Osteoblast (primary cell): ENCODE measurements at regions not wholly inside any gene's neighbourhood (a gene's known extent, or its start where the extent isn't known, plus 50 kb on each side); places are given as distances from the start of the nearest gene placed in this dataset.

Source experiments
- DNase-seq: peaks from one replicate; pipeline ENCODE4 v3.0.0; 2011; ENCODE audit warnings: low spot score, mixed read lengths; ENCODE audit not compliant: insufficient read length; ENCODE audit errors: missing footprints
- H2AFZ ChIP-seq: 2 replicates; pipeline ENCODE4 v1.6.0; 2011; ENCODE audit warnings: mild to moderate bottlenecking, low read length
- H3K27ac ChIP-seq: 2 replicates; pipeline ENCODE4 v1.5.1; 2011; ENCODE audit warnings: mild to moderate bottlenecking, low read depth, low read length, moderate library complexity
- H3K27me3 ChIP-seq: 2 replicates; pipeline ENCODE4 v1.6.0; 2012; ENCODE audit warnings: mild to moderate bottlenecking, control low read depth, inconsistent platforms, low read length, moderate library complexity; ENCODE audit not compliant: insufficient read depth
- H3K36me3 ChIP-seq: 2 replicates; pipeline ENCODE4 v1.5.1; 2011; ENCODE audit warnings: mild to moderate bottlenecking, low read length, control low read depth, moderate library complexity; ENCODE audit not compliant: insufficient read depth
- H3K4me1 ChIP-seq: 2 replicates; pipeline ENCODE4 v1.5.1; 2011; ENCODE audit warnings: mild to moderate bottlenecking, low read length, control low read depth, moderate library complexity; ENCODE audit not compliant: insufficient read depth
- H3K4me2 ChIP-seq: 2 replicates; pipeline ENCODE4 v1.6.0; 2011; ENCODE audit warnings: mild to moderate bottlenecking, low read length; ENCODE audit not compliant: insufficient read depth
- H3K4me3 ChIP-seq: fragments of 200-600 bp; sonication (generic); 3 replicates; pipeline ENCODE4 v1.5.1; 2012; ENCODE audit warnings: mild to moderate bottlenecking, low read length, inconsistent platforms; ENCODE audit not compliant: insufficient read depth
- H3K79me2 ChIP-seq: 2 replicates; pipeline ENCODE4 v1.6.0; 2012; ENCODE audit warnings: mild to moderate bottlenecking, low read length, control low read depth, inconsistent platforms; ENCODE audit not compliant: insufficient read depth
- H3K9me3 ChIP-seq: 2 replicates; pipeline ENCODE4 v1.5.1; 2011; ENCODE audit warnings: low read depth, low read length, control low read depth
- H4K20me1 ChIP-seq: 2 replicates; pipeline ENCODE4 v1.6.0; 2012; ENCODE audit warnings: mild to moderate bottlenecking, low read length, control low read depth; ENCODE audit not compliant: insufficient read depth
- CTCF ChIP-seq: IDR thresholded peaks from 2 replicates; pipeline ENCODE4 v1.5.1; 2011; ENCODE audit warnings: mild to moderate bottlenecking, low read depth, low read length, moderate library complexity; ENCODE audit errors: extremely low read depth

- DNase-seq: no peak
- Histone ChIP-seq H3K27me3 (no peaks in the 10 kb centered on the region), H3K36me3 (no peaks in the 10 kb centered on the region), H3K4me3 (no peak overlapping the region), H3K4me1 (no peaks in the 10 kb centered on the region), H2AFZ (no peak overlapping the region), H3K79me2 (no peaks in the 10 kb centered on the region), H3K27ac (no peak overlapping the region), H3K9me3 (no peaks in the 10 kb centered on the region), H4K20me1 (no peaks in the 10 kb centered on the region), H3K4me2 (no peak overlapping the region)
- TF ChIP-seq CTCF: no peak
Observed at GRCh38 chr13:22154041-22154440, 483.2 kb downstream of the FGF9 start.

GRCh38 chr13:22161871-22162270 is 491.0 kb downstream of the FGF9 start:
- no peaks in the 10 kb centered on the region for H3K36me3 ChIP-seq
- H3K27ac ChIP-seq: no peak overlapping the region
- no peak for DNase-seq
- no peaks in the 10 kb centered on the region for H3K9me3 ChIP-seq
- no peaks in the 10 kb centered on the region for H3K27me3 ChIP-seq
- H3K79me2 ChIP-seq: no peaks in the 10 kb centered on the region
- no peaks in the 10 kb centered on the region for H3K4me1 ChIP-seq
- H4K20me1 ChIP-seq: no peaks in the 10 kb centered on the region
- no peak for TF ChIP-seq CTCF
- H3K4me2 ChIP-seq: no peak overlapping the region
- no peak overlapping the region for H2AFZ ChIP-seq
- H3K4me3 ChIP-seq: no peak overlapping the region

DNA sequence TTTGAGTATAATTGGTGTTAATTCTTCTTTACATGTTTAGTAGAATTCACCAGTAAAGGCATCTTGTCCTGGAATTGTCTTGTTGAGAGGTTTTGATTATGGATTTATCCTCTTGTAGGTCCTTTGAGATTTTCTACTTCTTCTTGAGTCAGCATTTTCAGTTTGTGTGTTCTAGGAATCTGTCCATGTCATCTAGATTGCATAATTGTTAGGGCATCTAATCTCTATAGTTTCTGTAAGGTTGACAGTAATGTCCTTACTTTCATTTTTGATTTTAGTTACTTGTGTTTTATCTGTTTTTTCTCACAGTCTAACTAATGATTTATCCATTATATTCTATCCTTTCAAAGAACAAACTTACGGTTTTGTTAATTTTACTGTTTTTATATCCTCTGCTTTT is 492.0 kb downstream of the FGF9 start:
- no peak for DNase-seq
- Histone ChIP-seq H3K79me2 (no peaks in the 10 kb centered on the region), H3K4me1 (no peaks in the 10 kb centered on the region), H2AFZ (no peak overlapping the region), H3K27ac (no peak overlapping the region), H3K4me2 (no peak overlapping the region), H3K27me3 (no peaks in the 10 kb centered on the region), H3K4me3 (no peak overlapping the region), H3K36me3 (no peaks in the 10 kb centered on the region), H4K20me1 (no peaks in the 10 kb centered on the region), H3K9me3 (no peaks in the 10 kb centered on the region)
- TF ChIP-seq CTCF: no peak

DNA sequence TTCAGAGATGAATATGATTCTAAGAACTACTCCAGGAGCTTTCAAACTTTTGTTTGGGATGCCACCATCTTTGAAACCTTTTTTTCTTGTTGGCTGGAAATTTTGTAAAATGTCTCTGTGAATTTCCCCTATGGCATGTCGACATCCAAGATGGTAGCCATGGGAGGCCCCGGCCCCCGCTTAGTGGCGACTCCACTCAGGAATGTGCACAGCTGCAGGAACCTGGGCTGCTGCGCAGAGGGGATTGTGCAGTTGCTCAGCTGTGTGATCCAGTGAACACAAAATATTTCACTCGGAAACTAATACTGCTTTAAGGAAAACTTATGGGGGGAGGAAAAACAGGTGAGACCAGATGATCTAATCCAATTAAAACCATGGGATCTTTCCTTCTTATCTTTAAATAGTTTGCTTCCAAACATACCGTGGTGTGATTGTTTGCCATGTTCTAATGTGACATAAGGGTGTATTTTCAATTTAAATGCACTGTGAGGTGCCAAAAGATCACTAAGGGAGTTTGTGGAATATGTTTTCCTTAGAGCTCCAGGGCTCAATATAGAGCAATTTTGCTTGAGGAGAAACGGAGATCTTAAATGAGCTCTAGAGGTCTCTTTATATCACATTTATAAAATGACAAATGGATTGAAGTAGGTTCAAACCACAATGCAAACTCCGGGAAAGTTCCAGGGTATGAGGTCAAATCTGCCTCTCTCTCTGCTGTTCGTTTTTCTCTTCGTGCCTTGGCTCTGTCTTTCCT is 497.7 kb downstream of the FGF9 start:
- H3K79me2 ChIP-seq: no peaks in the 10 kb centered on the region
- no peaks in the 10 kb centered on the region for H4K20me1 ChIP-seq

More for the DNA sequence above, 497.7 kb downstream of the FGF9 start:
- no peak for TF ChIP-seq CTCF
- Histone ChIP-seq H3K4me1 (no peaks in the 10 kb centered on the region), H3K27ac (no peak overlapping the region), H2AFZ (no peak overlapping the region), H3K4me3 (no peak overlapping the region), H3K36me3 (no peaks in the 10 kb centered on the region), H3K9me3 (peaks cover 4% of the 10 kb centered on the region), H3K27me3 (no peaks in the 10 kb centered on the region), H3K4me2 (no peak overlapping the region)
- DNase-seq: no peak
